ENCODE measurements at regions not wholly inside any gene's neighbourhood (a gene's known extent, or its start where the extent isn't known, plus 50 kb on each side); places are given as distances from the start of the nearest gene placed in this dataset.

DNA sequence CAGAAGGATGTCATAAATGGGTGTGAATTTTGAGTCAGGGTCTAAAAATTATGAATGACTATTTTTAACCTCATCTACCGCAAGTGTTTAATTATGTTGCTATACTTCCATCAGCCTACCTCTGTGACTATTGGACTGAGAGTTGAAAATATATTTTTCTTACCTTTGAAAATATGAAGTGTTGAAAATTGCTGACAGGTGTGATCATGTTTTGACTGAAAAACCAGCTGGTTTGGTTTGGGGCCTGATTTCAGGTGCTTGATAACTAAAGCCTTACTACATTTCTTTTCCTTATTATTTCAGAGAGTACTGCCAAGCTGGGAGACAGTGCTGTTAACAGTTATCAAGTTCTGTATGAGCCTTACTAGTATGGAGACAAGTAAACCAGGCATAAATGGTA, 107.2 kb upstream of the DUSP10 start:
- H3K14ac ChIP-seq (ENCODE audit: low read length in 2 of 2): no peak overlapping the region
- no peak overlapping the region for H2BK15ac ChIP-seq (ENCODE audit: low read depth, poor library complexity, severe bottlenecking)
- H3K4me1 ChIP-seq (ENCODE audit: control insufficient read depth, insufficient read depth, low read depth, low read length): peaks cover 7% of the 10 kb centered on the region
- no peak overlapping the region for H3K4ac ChIP-seq (ENCODE audit: low read depth in 1 of 2, low read length in 2 of 2)
- H3K4me3 ChIP-seq (ENCODE audit: insufficient read depth in 1 of 2, low read depth in 1 of 2, low read length in 2 of 2): no peak overlapping the region
- H3K4me2 ChIP-seq (ENCODE audit: low read length, poor library complexity, severe bottlenecking): no peak overlapping the region
- H2BK12ac ChIP-seq (ENCODE audit: low read length in 2 of 2): no peak overlapping the region
- no peaks in the 10 kb centered on the region for H3K36me3 ChIP-seq (ENCODE audit: control insufficient read depth in 1 of 2, insufficient read depth in 2 of 2, low read depth in 1 of 2, low read length in 2 of 2)
- H2BK120ac ChIP-seq (ENCODE audit: low read depth, low read length): no peak overlapping the region
- H2AFZ ChIP-seq (ENCODE audit: low read depth, low read length): no peak overlapping the region
- H2AK5ac ChIP-seq (ENCODE audit: low read length, severe bottlenecking): no peak overlapping the region
- no peak overlapping the region for H2BK5ac ChIP-seq (ENCODE audit: low read depth, low read length, poor library complexity, severe bottlenecking)
- no peak overlapping the region for H4K8ac ChIP-seq (ENCODE audit: low read length)
- H3K18ac ChIP-seq (ENCODE audit: low read depth in 1 of 2, low read length in 2 of 2): no peak overlapping the region
- no peak overlapping the region for H3K23ac ChIP-seq (ENCODE audit: low read length in 2 of 2)
- no peak for DNase-seq
- no peaks in the 10 kb centered on the region for H3K79me1 ChIP-seq (replicated peaks; ENCODE audit: low read length, poor library complexity, severe bottlenecking)
- H3K9ac ChIP-seq (ENCODE audit: low read length): no peak overlapping the region
- no peak overlapping the region for H4K91ac ChIP-seq (ENCODE audit: low read length)
- no CpG with 5 or more reads among the region's 1 CpG for WGBS
- H3K27me3 ChIP-seq (ENCODE audit: control insufficient read depth in 1 of 2, insufficient read depth in 1 of 2, low read length in 2 of 2): no peaks in the 10 kb centered on the region
- H3K27ac ChIP-seq (ENCODE audit: low read length, poor library complexity, severe bottlenecking): no peak overlapping the region
- H3K9me3 ChIP-seq (ENCODE audit: control insufficient read depth, low read length): no peaks in the 10 kb centered on the region

DNA sequence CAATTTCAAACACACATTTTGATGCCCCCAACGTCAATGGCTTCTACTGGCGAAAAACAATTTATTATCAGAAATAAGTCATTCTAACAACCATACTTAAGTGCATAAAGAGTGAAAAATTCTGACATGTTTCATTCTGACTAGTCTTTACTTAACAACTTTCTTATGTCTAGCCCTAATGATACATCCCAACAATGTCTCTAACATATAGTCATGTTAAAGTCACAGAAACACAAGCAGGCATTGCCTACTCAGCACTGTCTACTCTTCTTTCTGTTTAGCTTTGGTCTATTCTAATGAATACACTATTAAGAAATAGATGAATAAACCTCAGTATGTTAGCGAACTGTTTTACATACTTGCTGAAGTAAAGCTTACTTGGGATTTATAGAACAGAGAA, 105.8 kb upstream of the DUSP10 start:
- no peak overlapping the region for H3K9ac ChIP-seq (ENCODE audit: low read length)

DNA sequence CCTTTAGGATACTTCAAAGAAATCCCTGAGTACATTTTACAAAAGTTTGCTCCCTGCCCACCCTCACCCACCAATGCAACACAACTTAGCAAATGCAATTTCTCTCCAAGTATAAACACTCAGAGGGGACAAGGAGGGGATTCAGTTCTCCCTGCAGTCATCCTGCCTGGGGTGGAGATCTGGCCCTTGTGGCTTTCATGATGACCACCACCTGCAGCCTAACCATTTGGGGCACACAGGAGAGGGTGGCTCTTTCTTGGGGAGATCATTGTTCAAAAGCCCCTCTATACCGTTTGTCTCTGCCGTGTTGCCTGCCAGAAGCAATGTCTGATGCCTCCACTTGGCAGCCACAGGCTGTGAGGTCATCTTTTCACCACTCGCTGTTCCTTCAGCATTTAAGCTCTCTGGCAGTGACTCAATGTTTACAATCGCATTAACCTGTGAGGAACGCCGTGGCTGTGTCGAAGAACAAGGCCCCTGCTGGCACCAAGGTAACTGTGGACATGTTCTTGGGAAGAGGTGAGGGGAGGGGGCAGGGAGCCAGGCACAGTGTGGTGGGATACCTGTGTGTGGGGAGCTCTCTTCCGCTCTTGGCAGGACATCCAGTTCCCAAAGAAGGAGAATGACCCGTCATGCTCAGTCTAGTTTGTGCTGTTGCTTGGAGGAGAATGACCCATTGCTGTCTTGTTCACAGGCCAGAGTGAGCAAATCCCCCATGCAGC, 103.9 kb upstream of the DUSP10 start:
- Histone ChIP-seq H3K4ac (ENCODE audit: low read depth in 1 of 2, low read length in 2 of 2) (no peak overlapping the region), H2AFZ (ENCODE audit: low read depth, low read length) (no peak overlapping the region), H3K4me2 (ENCODE audit: low read length, poor library complexity, severe bottlenecking) (no peak overlapping the region), H3K14ac (ENCODE audit: low read length in 2 of 2) (peak overlapping the region in 1 of 2 experiments; percentile 20), H3K9me3 (ENCODE audit: control insufficient read depth, low read length) (no peaks in the 10 kb centered on the region), H2BK120ac (ENCODE audit: low read depth, low read length) (no peak overlapping the region), H3K9ac (ENCODE audit: low read length) (peak overlapping the region; percentile 40), H3K4me1 (ENCODE audit: control insufficient read depth, insufficient read depth, low read depth, low read length) (peaks cover 10% of the 10 kb centered on the region), H2BK15ac (ENCODE audit: low read depth, poor library complexity, severe bottlenecking) (no peak overlapping the region), H3K23ac (ENCODE audit: low read length in 2 of 2) (no peak overlapping the region), H3K27ac (ENCODE audit: low read length, poor library complexity, severe bottlenecking) (no peak overlapping the region), H3K36me3 (ENCODE audit: control insufficient read depth in 1 of 2, insufficient read depth in 2 of 2, low read depth in 1 of 2, low read length in 2 of 2) (no peaks in the 10 kb centered on the region), H2AK5ac (ENCODE audit: low read length, severe bottlenecking) (no peak overlapping the region), H3K18ac (ENCODE audit: low read depth in 1 of 2, low read length in 2 of 2) (peak overlapping the region in 1 of 2 experiments; percentile 64), H2BK5ac (ENCODE audit: low read depth, low read length, poor library complexity, severe bottlenecking) (no peak overlapping the region), H4K91ac (ENCODE audit: low read length) (no peak overlapping the region), H2BK12ac (ENCODE audit: low read length in 2 of 2) (peak overlapping the region; percentile 28 to 73), H4K8ac (ENCODE audit: low read length) (no peak overlapping the region), H3K27me3 (ENCODE audit: control insufficient read depth in 1 of 2, insufficient read depth in 1 of 2, low read length in 2 of 2) (no peaks in the 10 kb centered on the region), H3K4me3 (ENCODE audit: insufficient read depth in 1 of 2, low read depth in 1 of 2, low read length in 2 of 2) (no peak overlapping the region), H3K79me1 (replicated peaks; ENCODE audit: low read length, poor library complexity, severe bottlenecking) (no peaks in the 10 kb centered on the region)
- WGBS: 50% methylated on average over 9 of the region's 9 CpGs
- DNase-seq: peak; percentile 80

More for the DNA sequence above, 105.8 kb upstream of the DUSP10 start:
- H4K91ac ChIP-seq (ENCODE audit: low read length): no peak overlapping the region
- H2BK5ac ChIP-seq (ENCODE audit: low read depth, low read length, poor library complexity, severe bottlenecking): no peak overlapping the region
- peaks cover 7% of the 10 kb centered on the region for H3K4me1 ChIP-seq (ENCODE audit: control insufficient read depth, insufficient read depth, low read depth, low read length)
- no peaks in the 10 kb centered on the region for H3K79me1 ChIP-seq (replicated peaks; ENCODE audit: low read length, poor library complexity, severe bottlenecking)
- H3K18ac ChIP-seq (ENCODE audit: low read depth in 1 of 2, low read length in 2 of 2): no peak overlapping the region
- H2AK5ac ChIP-seq (ENCODE audit: low read length, severe bottlenecking): no peak overlapping the region
- no peak overlapping the region for H3K4me3 ChIP-seq (ENCODE audit: insufficient read depth in 1 of 2, low read depth in 1 of 2, low read length in 2 of 2)
- H3K9me3 ChIP-seq (ENCODE audit: control insufficient read depth, low read length): no peaks in the 10 kb centered on the region
- H3K23ac ChIP-seq (ENCODE audit: low read length in 2 of 2): no peak overlapping the region
- H3K4ac ChIP-seq (ENCODE audit: low read depth in 1 of 2, low read length in 2 of 2): no peak overlapping the region
- H3K27ac ChIP-seq (ENCODE audit: low read length, poor library complexity, severe bottlenecking): no peak overlapping the region
- no peak overlapping the region for H4K8ac ChIP-seq (ENCODE audit: low read length)
- no peaks in the 10 kb centered on the region for H3K36me3 ChIP-seq (ENCODE audit: control insufficient read depth in 1 of 2, insufficient read depth in 2 of 2, low read depth in 1 of 2, low read length in 2 of 2)
- H2AFZ ChIP-seq (ENCODE audit: low read depth, low read length): no peak overlapping the region
- H3K27me3 ChIP-seq (ENCODE audit: control insufficient read depth in 1 of 2, insufficient read depth in 1 of 2, low read length in 2 of 2): no peaks in the 10 kb centered on the region
- H2BK120ac ChIP-seq (ENCODE audit: low read depth, low read length): no peak overlapping the region
- H3K14ac ChIP-seq (ENCODE audit: low read length in 2 of 2): no peak overlapping the region
- no peak overlapping the region for H2BK15ac ChIP-seq (ENCODE audit: low read depth, poor library complexity, severe bottlenecking)
- WGBS: 100% methylated on average over 2 of the region's 3 CpGs
- H2BK12ac ChIP-seq (ENCODE audit: low read length in 2 of 2): no peak overlapping the region
- H3K4me2 ChIP-seq (ENCODE audit: low read length, poor library complexity, severe bottlenecking): no peak overlapping the region
- DNase-seq: no peak

DNA sequence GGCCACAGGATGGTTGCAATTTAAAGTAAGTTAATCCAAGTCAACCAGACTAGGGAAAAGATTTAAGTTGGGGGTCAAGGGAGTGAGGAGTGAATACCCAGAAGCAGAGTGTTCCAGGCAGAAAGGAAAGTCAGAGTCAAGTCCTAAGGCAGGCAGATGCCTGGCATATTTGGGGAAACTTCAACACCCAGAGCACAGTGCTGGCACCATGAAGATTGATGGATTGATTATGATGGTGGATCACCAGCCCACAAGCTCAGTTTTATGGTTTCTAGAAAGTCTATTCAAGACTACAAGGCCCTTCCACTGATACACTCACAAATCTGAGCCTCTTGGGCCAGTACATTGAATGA, 100.1 kb upstream of the DUSP10 start:
- Histone ChIP-seq H4K8ac (ENCODE audit: low read length) (no peak overlapping the region), H3K9me3 (ENCODE audit: control insufficient read depth, low read length) (no peaks in the 10 kb centered on the region), H3K4me3 (ENCODE audit: insufficient read depth in 1 of 2, low read depth in 1 of 2, low read length in 2 of 2) (no peak overlapping the region), H3K23ac (ENCODE audit: low read length in 2 of 2) (no peak overlapping the region), H2AFZ (ENCODE audit: low read depth, low read length) (no peak overlapping the region), H3K4ac (ENCODE audit: low read depth in 1 of 2, low read length in 2 of 2) (no peak overlapping the region), H3K9ac (ENCODE audit: low read length) (no peak overlapping the region), H3K36me3 (ENCODE audit: control insufficient read depth in 1 of 2, insufficient read depth in 2 of 2, low read depth in 1 of 2, low read length in 2 of 2) (no peaks in the 10 kb centered on the region), H2BK120ac (ENCODE audit: low read depth, low read length) (no peak overlapping the region), H3K18ac (ENCODE audit: low read depth in 1 of 2, low read length in 2 of 2) (peak overlapping the region in 1 of 2 experiments; percentile 60), H2AK5ac (ENCODE audit: low read length, severe bottlenecking) (peak overlapping the region; percentile 40), H2BK12ac (ENCODE audit: low read length in 2 of 2) (peak overlapping the region; percentile 38 to 63), H3K14ac (ENCODE audit: low read length in 2 of 2) (no peak overlapping the region), H3K27ac (ENCODE audit: low read length, poor library complexity, severe bottlenecking) (no peak overlapping the region), H3K4me2 (ENCODE audit: low read length, poor library complexity, severe bottlenecking) (no peak overlapping the region), H2BK5ac (ENCODE audit: low read depth, low read length, poor library complexity, severe bottlenecking) (no peak overlapping the region), H3K27me3 (ENCODE audit: control insufficient read depth in 1 of 2, insufficient read depth in 1 of 2, low read length in 2 of 2) (no peaks in the 10 kb centered on the region), H3K4me1 (ENCODE audit: control insufficient read depth, insufficient read depth, low read depth, low read length) (peaks cover 19% of the 10 kb centered on the region), H2BK15ac (ENCODE audit: low read depth, poor library complexity, severe bottlenecking) (no peak overlapping the region), H4K91ac (ENCODE audit: low read length) (no peak overlapping the region), H3K79me1 (replicated peaks; ENCODE audit: low read length, poor library complexity, severe bottlenecking) (no peaks in the 10 kb centered on the region)
- no peak for DNase-seq

Data from mesenchymal stem cell (in vitro differentiated cells and primary cell).